Panc1 (cell line): ENCODE measurements at regions not wholly inside any gene's neighbourhood (a gene's known extent, or its start where the extent isn't known, plus 50 kb on each side); places are given as distances from the start of the nearest gene placed in this dataset.

ENCODE experiments used
- ATAC-seq: fragments of 200-7000 bp; cut with Tn5 transposase; 2 replicates; pipeline ENCODE4 v1.9.1; 2020; ENCODE audit warnings: mild to moderate bottlenecking, moderate library complexity
- BruUV-seq: library from RNA; stranded (reverse); fragments of 400-500 nt; replicated peaks from 2 replicates; lab custom pipeline; 2021; lab: Mats Ljungman, UMichigan
- CTCF ChIA-PET: fragments of 300-600 bp; sonication (Branson Sonifier 250); formaldehyde crosslinking; loops from one replicate; lab custom pipeline; 2022; ENCODE audit warnings: antibody characterized with exemption; lab: Charles Lee
- POLR2A ChIA-PET: fragments of 300-600 bp; sonication (Branson Sonifier 250); formaldehyde crosslinking; loops from one replicate; lab custom pipeline; 2022; ENCODE audit warnings: antibody characterized with exemption; lab: Charles Lee
- DNase-seq: peaks from one replicate; pipeline ENCODE4 v3.0.0-alpha.2; 2010; ENCODE audit warnings: low read depth, low spot score
- H3K27ac ChIP-seq: 2 replicates; pipeline ENCODE4 v1.5.1; 2011; ENCODE audit warnings: mild to moderate bottlenecking, low read length, inconsistent platforms
- H3K27me3 ChIP-seq: fragments of 200-500 bp; sonication (Bioruptor generic); 2 replicates; pipeline ENCODE4 v1.6.0; 2014; ENCODE audit warnings: low read length, inconsistent platforms; ENCODE audit not compliant: control insufficient read depth, insufficient read depth
- H3K36me3 ChIP-seq: fragments of 200-500 bp; sonication (Bioruptor generic); 2 replicates; pipeline ENCODE4 v1.5.1; 2014; ENCODE audit warnings: inconsistent platforms, mild to moderate bottlenecking, low read length, moderate library complexity; ENCODE audit not compliant: control insufficient read depth, insufficient read depth
- H3K4me1 ChIP-seq: 2 replicates; pipeline ENCODE4 v1.5.1; 2011; ENCODE audit warnings: inconsistent platforms, mild to moderate bottlenecking, low read length, moderate library complexity; ENCODE audit not compliant: control insufficient read depth, insufficient read depth
- H3K4me3 ChIP-seq, 2 experiments: 2 replicates each; pipeline ENCODE4 v1.5.1; 2011 to 2012; ENCODE audit warnings: low read depth in 2 of 2, low read length in 2 of 2, mild to moderate bottlenecking in 2 of 2, inconsistent platforms in 1 of 2, moderate library complexity in 1 of 2
- H3K9me3 ChIP-seq: fragments of 200-500 bp; sonication (Bioruptor generic); 2 replicates; pipeline ENCODE4 v1.5.1; 2014; ENCODE audit warnings: low read depth, mild to moderate bottlenecking, inconsistent platforms, low read length, moderate library complexity; ENCODE audit not compliant: control insufficient read depth, insufficient read depth
- CTCF ChIP-seq: fragments of 450-650 bp; IDR thresholded peaks from 2 replicates; pipeline ENCODE4 v1.5.1; 2017; ENCODE audit warnings: mild to moderate bottlenecking
- POLR2AphosphoS5 ChIP-seq: IDR thresholded peaks from 2 replicates; pipeline ENCODE4 v1.6.1; 2012; ENCODE audit warnings: mild to moderate bottlenecking, low read depth, low read length, moderate library complexity
- REST ChIP-seq, 2 experiments: IDR thresholded peaks; 2 replicates each; pipeline ENCODE4 v1.6.1; 2011 to 2012; ENCODE audit warnings: low read depth in 2 of 2, control low read depth in 1 of 2, low read length in 1 of 2, mild to moderate bottlenecking in 1 of 2, moderate library complexity in 1 of 2; ENCODE audit not compliant: insufficient read depth in 1 of 2
- SIN3A ChIP-seq: IDR thresholded peaks from 2 replicates; pipeline ENCODE4 v1.6.1; 2012; ENCODE audit warnings: low read depth, mild to moderate bottlenecking, low read length, moderate library complexity, borderline replicate concordance; ENCODE audit not compliant: insufficient read depth
- TCF7L2 ChIP-seq: IDR thresholded peaks from 2 replicates; pipeline ENCODE4 v1.6.1; 2011; ENCODE audit warnings: mild to moderate bottlenecking, low read depth, low read length, inconsistent platforms
- in situ Hi-C: cut with HindIII; loops from 2 replicates; pipeline ENCODE4 v1.10.0; 2016; ENCODE audit warnings: low sequenced_read_pairs, low pct_unique_long_range_greater_than_20kb
- intact Hi-C: fragments of 100-400 bp; cut with micrococcal nuclease; formaldehyde crosslinking; loops from one replicate; pipeline ENCODE4 v1.10.0; 2022; ENCODE audit not compliant: unreplicated experiment

GRCh38 chr3:167908221-167908620, 172.7 kb downstream of the SERPINI1 start:
- intact Hi-C loops: no loop called here

GRCh38 chr3:167901138-167901537, 165.6 kb downstream of the SERPINI1 start:
- ChIA-PET POLR2A (no interaction called here), CTCF (no interaction called here)
- Histone ChIP-seq H3K36me3 (no peaks in the 10 kb centered on the region), H3K4me1 (no peaks in the 10 kb centered on the region), H3K4me3 (no peak overlapping the region), H3K9me3 (no peaks in the 10 kb centered on the region), H3K27ac (no peak overlapping the region), H3K27me3 (peaks cover 2% of the 10 kb centered on the region; the same call in 1 of the 2 replicates)
- no TSS peak for BruUV-seq
- ATAC-seq (no peak), DNase-seq (no peak)
- TF ChIP-seq POLR2AphosphoS5: no peak
- TF ChIP-seq REST (IDR thresholded peaks at IDR 0.05; ENCODE audit: insufficient read depth in 1 of 2, low read depth in 2 of 2, low read length in 1 of 2): no peak
- no peak for TF ChIP-seq CTCF
- no peak for TF ChIP-seq SIN3A
- TF ChIP-seq TCF7L2: no peak
- in situ Hi-C loops: no loop called here
- intact Hi-C loops: no loop called here

More at GRCh38 chr3:167908221-167908620, 172.7 kb downstream of the SERPINI1 start:
- Histone ChIP-seq H3K27ac (no peak overlapping the region), H3K27me3 (peaks cover 2% of the 10 kb centered on the region; the same call in 1 of the 2 replicates), H3K4me1 (no peaks in the 10 kb centered on the region), H3K4me3 (no peak overlapping the region), H3K36me3 (no peaks in the 10 kb centered on the region), H3K9me3 (no peaks in the 10 kb centered on the region)
- DNase-seq (no peak), ATAC-seq (no peak)
- ChIA-PET POLR2A (interaction anchor here (0.7 kb wide), 1 partner anchor 13 kb away, joined by 3 read pairs; no protein-coding TSS in a partner anchor), CTCF (no interaction called here)
- in situ Hi-C loops: no loop called here
- no TSS peak for BruUV-seq
- TF ChIP-seq POLR2AphosphoS5 (no peak), REST (IDR thresholded peaks at IDR 0.05; ENCODE audit: insufficient read depth in 1 of 2, low read depth in 2 of 2, low read length in 1 of 2) (no peak), SIN3A (no peak), CTCF (no peak), TCF7L2 (no peak)
